HL-60 (cell line): ENCODE measurements at regions not wholly inside any gene's neighbourhood (a gene's known extent, or its start where the extent isn't known, plus 50 kb on each side); places are given as distances from the start of the nearest gene placed in this dataset.

ENCODE experiments used
- GABPA ChIP-seq: IDR thresholded peaks from 2 replicates; pipeline ENCODE4 v1.6.1; 2012; ENCODE audit warnings: low read depth
- POLR2AphosphoS5 ChIP-seq: IDR thresholded peaks from 2 replicates; pipeline ENCODE4 v1.6.1; 2012; ENCODE audit warnings: low read depth
- SPI1 ChIP-seq: IDR thresholded peaks from 2 replicates; pipeline ENCODE4 v1.6.1; 2012; ENCODE audit warnings: low read depth, mild to moderate bottlenecking, borderline replicate concordance
- TF ChIP-seq, protein P1 (sequence below): IDR thresholded peaks from 2 replicates; pipeline ENCODE4 v1.6.1; 2012; ENCODE audit warnings: low read depth; ENCODE audit not compliant: insufficient replicate concordance
- TF ChIP-seq, protein P2 (sequence below): IDR thresholded peaks from one replicate; pipeline ENCODE4 v1.5.1; 2011; ENCODE audit warnings: low read length, control low read depth, inconsistent platforms; ENCODE audit not compliant: insufficient read depth

DNA sequence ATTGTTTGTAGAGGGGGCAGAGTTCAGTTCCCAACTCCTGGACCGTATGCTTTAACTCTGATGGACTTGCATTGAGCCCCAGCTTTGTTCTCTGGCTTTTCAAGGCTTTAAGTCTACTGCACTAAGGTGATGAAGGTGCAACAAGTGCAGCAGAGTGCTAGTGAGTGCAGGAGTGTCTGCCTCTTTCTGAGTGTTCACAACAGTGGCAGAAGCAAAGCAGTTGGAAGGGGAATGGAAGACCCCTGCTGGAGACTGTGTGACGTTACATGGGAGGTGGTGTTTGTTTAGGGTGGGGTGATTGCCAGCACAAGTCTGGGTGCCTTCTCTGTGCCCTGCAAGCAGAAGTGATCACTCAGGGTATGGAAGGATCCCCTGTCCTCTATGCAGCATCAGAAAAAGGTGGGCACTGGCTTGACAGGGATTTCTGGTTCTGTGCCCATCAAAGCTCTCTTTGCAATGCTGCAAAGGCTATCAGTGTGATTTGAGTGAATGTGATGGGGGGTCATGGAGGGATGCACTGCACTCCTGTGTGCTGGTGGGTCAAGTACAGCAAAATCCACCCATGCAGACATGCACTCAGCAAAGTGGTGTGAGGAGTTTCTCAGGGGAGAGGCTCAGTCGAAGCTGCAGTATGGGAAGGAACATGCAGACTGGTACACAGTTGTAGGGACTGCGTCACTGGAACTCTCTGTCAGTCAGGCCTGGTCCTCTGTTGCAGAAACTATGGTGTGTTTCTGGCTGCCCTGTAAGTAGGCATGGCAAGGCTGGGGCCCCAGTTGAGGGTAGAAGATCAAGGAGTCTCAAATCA lies 70.9 kb upstream of the UGT2B7 start:
- TF ChIP-seq, protein P1, sequence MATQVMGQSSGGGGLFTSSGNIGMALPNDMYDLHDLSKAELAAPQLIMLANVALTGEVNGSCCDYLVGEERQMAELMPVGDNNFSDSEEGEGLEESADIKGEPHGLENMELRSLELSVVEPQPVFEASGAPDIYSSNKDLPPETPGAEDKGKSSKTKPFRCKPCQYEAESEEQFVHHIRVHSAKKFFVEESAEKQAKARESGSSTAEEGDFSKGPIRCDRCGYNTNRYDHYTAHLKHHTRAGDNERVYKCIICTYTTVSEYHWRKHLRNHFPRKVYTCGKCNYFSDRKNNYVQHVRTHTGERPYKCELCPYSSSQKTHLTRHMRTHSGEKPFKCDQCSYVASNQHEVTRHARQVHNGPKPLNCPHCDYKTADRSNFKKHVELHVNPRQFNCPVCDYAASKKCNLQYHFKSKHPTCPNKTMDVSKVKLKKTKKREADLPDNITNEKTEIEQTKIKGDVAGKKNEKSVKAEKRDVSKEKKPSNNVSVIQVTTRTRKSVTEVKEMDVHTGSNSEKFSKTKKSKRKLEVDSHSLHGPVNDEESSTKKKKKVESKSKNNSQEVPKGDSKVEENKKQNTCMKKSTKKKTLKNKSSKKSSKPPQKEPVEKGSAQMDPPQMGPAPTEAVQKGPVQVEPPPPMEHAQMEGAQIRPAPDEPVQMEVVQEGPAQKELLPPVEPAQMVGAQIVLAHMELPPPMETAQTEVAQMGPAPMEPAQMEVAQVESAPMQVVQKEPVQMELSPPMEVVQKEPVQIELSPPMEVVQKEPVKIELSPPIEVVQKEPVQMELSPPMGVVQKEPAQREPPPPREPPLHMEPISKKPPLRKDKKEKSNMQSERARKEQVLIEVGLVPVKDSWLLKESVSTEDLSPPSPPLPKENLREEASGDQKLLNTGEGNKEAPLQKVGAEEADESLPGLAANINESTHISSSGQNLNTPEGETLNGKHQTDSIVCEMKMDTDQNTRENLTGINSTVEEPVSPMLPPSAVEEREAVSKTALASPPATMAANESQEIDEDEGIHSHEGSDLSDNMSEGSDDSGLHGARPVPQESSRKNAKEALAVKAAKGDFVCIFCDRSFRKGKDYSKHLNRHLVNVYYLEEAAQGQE: no peak
- TF ChIP-seq, protein P2, sequence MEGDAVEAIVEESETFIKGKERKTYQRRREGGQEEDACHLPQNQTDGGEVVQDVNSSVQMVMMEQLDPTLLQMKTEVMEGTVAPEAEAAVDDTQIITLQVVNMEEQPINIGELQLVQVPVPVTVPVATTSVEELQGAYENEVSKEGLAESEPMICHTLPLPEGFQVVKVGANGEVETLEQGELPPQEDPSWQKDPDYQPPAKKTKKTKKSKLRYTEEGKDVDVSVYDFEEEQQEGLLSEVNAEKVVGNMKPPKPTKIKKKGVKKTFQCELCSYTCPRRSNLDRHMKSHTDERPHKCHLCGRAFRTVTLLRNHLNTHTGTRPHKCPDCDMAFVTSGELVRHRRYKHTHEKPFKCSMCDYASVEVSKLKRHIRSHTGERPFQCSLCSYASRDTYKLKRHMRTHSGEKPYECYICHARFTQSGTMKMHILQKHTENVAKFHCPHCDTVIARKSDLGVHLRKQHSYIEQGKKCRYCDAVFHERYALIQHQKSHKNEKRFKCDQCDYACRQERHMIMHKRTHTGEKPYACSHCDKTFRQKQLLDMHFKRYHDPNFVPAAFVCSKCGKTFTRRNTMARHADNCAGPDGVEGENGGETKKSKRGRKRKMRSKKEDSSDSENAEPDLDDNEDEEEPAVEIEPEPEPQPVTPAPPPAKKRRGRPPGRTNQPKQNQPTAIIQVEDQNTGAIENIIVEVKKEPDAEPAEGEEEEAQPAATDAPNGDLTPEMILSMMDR: no peak
- TF ChIP-seq POLR2AphosphoS5: no peak
- TF ChIP-seq SPI1: no peak
- no peak for TF ChIP-seq GABPA
